ENCODE measurements at regions not wholly inside any gene's neighbourhood (a gene's known extent, or its start where the extent isn't known, plus 50 kb on each side); places are given as distances from the start of the nearest gene placed in this dataset.
A peak's percentile ranks its signal among the peaks of the same experiment; 100 is the strongest.

DNA sequence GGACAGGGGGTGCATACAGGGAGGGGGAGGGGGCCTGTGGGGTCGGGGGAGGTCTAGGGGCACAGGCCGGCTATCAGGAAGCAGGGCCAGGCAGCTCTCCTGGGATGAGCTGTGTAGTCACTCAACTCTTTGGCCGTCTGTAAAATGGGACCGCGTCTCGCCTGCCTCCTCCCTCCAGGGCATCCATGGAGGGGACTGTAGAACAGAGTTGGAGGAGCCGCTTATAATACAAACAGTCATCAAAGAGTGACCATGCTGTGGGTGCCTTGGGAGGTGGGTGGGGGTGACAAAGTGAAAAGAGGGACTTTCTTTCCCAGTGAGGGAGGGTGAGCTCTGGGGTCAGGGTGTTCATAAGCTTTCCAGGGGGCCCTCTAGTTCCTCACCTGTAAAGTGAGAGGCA lies 169.6 kb upstream of the HAAO start:
- H3K4me3 ChIP-seq = no peak overlapping the region
- H3K27me3 ChIP-seq = no peaks in the 10 kb centered on the region
- H3K4me1 ChIP-seq = peaks cover 0 to 60% of the 10 kb centered on the region in 2 donors
- TF ChIP-seq, protein P1, sequence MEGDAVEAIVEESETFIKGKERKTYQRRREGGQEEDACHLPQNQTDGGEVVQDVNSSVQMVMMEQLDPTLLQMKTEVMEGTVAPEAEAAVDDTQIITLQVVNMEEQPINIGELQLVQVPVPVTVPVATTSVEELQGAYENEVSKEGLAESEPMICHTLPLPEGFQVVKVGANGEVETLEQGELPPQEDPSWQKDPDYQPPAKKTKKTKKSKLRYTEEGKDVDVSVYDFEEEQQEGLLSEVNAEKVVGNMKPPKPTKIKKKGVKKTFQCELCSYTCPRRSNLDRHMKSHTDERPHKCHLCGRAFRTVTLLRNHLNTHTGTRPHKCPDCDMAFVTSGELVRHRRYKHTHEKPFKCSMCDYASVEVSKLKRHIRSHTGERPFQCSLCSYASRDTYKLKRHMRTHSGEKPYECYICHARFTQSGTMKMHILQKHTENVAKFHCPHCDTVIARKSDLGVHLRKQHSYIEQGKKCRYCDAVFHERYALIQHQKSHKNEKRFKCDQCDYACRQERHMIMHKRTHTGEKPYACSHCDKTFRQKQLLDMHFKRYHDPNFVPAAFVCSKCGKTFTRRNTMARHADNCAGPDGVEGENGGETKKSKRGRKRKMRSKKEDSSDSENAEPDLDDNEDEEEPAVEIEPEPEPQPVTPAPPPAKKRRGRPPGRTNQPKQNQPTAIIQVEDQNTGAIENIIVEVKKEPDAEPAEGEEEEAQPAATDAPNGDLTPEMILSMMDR (IDR thresholded peaks at IDR 0.05) = no peak
- DNase-seq (ENCODE audit: low spot score) = no peak
- peak overlapping the region; percentile 81 to 83 for H3K27ac ChIP-seq
- H3K9me3 ChIP-seq = no peaks in the 10 kb centered on the region
- H3K36me3 ChIP-seq = no peaks in the 10 kb centered on the region

DNA sequence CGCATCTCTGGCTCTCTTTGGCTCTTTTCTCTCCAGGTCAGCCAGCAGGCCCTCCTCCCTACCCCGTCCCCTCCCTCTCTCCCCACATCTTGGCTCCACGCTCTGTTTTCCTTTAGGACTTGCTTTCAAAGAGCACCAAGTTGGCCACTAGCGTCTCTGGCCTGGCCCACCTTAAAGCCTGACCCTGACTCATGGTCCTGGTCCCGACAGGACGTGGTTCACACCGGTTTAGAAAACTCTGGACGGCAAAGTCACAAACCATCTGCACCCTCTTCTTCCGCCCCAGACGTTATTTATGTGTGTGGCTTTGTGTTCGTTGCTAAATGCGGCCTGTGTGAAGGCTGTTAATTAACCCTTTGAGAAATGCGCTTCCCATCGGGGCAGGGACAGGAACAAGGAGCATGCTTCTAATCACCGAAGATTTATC lies 169.0 kb upstream of the HAAO start:
- peak overlapping the region; percentile 81 to 83 for H3K27ac ChIP-seq
- DNase-seq (ENCODE audit: low spot score) = peak; percentile 91
- H3K4me3 ChIP-seq = no peak overlapping the region
- no peaks in the 10 kb centered on the region for H3K27me3 ChIP-seq
- TF ChIP-seq, protein P1 (IDR thresholded peaks at IDR 0.05) = no peak
- no peaks in the 10 kb centered on the region for H3K36me3 ChIP-seq
- peaks cover 0 to 60% of the 10 kb centered on the region in 2 donors for H3K4me1 ChIP-seq
- H3K9me3 ChIP-seq = no peaks in the 10 kb centered on the region

DNA sequence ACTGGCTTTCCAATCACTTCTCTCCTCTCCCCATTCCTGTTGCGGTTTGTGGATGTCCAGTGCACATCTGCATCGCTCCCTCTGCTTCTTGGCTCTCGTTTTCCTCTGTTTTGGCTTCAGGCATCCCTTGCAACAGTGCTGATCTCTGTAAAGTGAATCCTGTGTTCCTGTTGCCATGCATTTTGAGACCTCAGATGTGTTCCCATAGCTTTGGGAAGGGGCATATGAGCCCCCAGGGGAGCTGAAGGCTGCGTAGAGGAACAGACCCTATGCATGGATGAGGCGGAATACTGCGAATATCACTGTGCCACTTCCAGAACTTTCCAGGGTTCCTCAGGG lies 168.4 kb upstream of the HAAO start:
- DNase-seq (ENCODE audit: low spot score) = no peak
- H3K4me1 ChIP-seq = peaks cover 0 to 60% of the 10 kb centered on the region in 2 donors

DNA sequence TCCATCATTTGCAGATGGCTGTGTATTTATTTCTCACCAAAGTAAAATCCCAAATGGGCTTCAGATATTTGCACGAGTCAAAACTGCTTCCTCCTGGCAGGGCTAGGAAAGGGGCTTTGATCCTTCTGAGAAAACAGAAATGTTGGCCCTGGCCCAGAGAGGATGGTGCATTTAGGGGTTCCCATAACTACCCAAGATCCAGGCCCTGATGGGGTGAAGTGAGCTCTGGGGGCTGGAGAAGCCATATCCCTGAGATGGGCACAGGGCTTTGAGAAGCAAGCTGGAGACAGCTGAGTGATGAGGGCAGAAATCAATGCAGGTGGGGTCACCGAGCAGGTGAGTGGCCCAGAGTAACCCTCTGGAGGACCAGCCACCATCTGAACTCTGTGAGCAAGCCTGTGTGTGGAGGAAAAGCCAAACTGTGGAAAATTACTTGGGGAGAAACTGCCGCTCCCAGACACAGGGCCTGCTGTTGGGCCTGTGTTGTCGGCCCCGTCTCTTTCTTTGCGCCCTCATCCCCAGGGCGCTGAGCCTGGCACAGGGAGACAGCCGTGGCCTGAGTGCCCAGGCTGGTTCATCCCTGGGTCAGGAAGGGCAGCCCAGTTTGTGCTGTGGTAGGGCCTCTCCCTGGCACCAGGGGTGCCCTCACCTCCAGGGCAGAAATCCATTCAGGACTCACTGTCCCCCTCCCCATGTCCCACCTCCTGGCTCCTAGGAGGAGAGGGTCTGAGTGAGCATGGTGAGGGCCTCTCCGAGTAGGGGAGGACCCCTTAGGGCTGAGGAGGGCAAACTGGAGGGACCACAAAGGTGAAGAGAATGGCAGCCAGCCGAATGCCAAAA lies 167.8 kb upstream of the HAAO start:
- Histone ChIP-seq H3K4me3 (no peak overlapping the region), H3K9me3 (no peaks in the 10 kb centered on the region), H3K27ac (peak overlapping the region; percentile 81 to 83), H3K27me3 (no peaks in the 10 kb centered on the region), H3K36me3 (no peaks in the 10 kb centered on the region), H3K4me1 (peaks cover 0 to 62% of the 10 kb centered on the region in 2 donors)
- DNase-seq (ENCODE audit: low spot score) = no peak
- TF ChIP-seq, protein P1 (IDR thresholded peaks at IDR 0.05) = no peak

More for the DNA sequence above, 168.4 kb upstream of the HAAO start:
- no peaks in the 10 kb centered on the region for H3K9me3 ChIP-seq
- H3K27ac ChIP-seq = peak overlapping the region; percentile 81 to 83
- no peaks in the 10 kb centered on the region for H3K27me3 ChIP-seq
- TF ChIP-seq, protein P1 (IDR thresholded peaks at IDR 0.05) = no peak
- H3K36me3 ChIP-seq = no peaks in the 10 kb centered on the region
- H3K4me3 ChIP-seq = no peak overlapping the region

DNA sequence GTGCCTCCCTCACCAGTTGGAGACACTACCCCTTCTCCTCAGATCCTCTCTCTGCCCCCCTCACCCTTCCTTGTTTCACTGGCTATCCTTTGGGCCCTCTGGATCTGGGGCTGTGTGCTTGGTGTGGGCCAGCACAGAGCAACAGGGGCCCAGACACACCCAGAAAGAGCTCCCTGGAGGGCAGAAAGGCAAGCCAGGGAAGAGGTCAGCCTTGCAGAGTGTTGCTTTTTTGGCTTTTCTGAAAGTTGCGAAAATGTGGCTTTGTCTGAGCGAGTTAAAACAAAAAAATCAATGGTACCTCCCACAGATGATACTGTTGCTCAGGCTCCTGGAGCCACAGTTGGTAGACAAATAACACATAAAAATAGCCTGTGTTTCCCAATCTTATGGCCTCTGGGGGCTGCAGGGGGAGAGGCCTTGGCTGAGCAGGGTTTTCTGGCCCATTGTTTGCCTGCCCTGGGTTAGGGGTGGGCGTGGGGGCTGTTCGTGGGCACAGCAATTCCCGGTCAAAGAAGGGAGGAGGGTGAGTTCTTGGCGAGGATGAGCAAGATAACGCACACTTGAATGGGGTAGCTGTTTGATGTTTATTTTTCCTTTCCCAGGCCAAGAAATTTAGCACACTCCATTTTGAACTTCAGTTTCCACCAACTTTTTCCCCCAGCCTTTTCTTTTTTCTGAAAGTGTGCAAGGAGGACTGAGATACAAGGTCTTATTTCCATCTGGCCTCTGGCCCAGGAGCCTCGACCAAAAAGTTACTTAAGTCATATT lies 167.0 kb upstream of the HAAO start:
- Histone ChIP-seq H3K9me3 (no peaks in the 10 kb centered on the region), H3K4me1 (peaks cover 0 to 62% of the 10 kb centered on the region in 2 donors), H3K27me3 (no peaks in the 10 kb centered on the region), H3K36me3 (no peaks in the 10 kb centered on the region), H3K27ac (peak overlapping the region; percentile 81 to 83), H3K4me3 (no peak overlapping the region)
- peak; percentile 82 for DNase-seq (ENCODE audit: low spot score)
- TF ChIP-seq, protein P1 (IDR thresholded peaks at IDR 0.05) = no peak
